Thymus (tissue), 11 donors: ENCODE measurements at regions not wholly inside any gene's neighbourhood (a gene's known extent, or its start where the extent isn't known, plus 50 kb on each side); places are given as distances from the start of the nearest gene placed in this dataset.

Experiments used
- DNase-seq, 9 donors: peaks; one replicate each; pipeline ENCODE4 v3.0.0-alpha.2; 2013; ENCODE audit warnings: low spot score in 9 of 9, low read depth in 6 of 9, missing footprints in 1 of 9
- H3K27ac ChIP-seq, 2 donors: one replicate each; pipeline ENCODE4 v1.5.1; 2013; ENCODE audit warnings: control low read depth in 1 of 2, low read depth in 1 of 2, low read length in 1 of 2, mild to moderate bottlenecking in 1 of 2, moderate library complexity in 1 of 2
- H3K27me3 ChIP-seq, 2 donors: one replicate each; pipeline ENCODE4 v1.5.1; 2013; ENCODE audit warnings: low read length in 1 of 2; ENCODE audit not compliant: control insufficient read depth in 2 of 2, insufficient read depth in 1 of 2
- H3K36me3 ChIP-seq, 2 donors: one replicate each; pipeline ENCODE4 v1.5.1; 2013; ENCODE audit warnings: low read length in 1 of 2, mild to moderate bottlenecking in 1 of 2, moderate library complexity in 1 of 2; ENCODE audit not compliant: control insufficient read depth in 2 of 2, insufficient read depth in 2 of 2
- H3K4me1 ChIP-seq, 2 donors: one replicate each; pipeline ENCODE4 v1.5.1; 2013; ENCODE audit warnings: low read length in 2 of 2; ENCODE audit not compliant: control insufficient read depth in 2 of 2, insufficient read depth in 2 of 2
- H3K4me3 ChIP-seq, 2 donors: one replicate each; pipeline ENCODE4 v1.5.1; 2013; ENCODE audit warnings: low read length in 2 of 2, control low read depth in 1 of 2, mild to moderate bottlenecking in 1 of 2
- H3K9me3 ChIP-seq, 2 donors: one replicate each; pipeline ENCODE4 v1.5.1; 2013; ENCODE audit warnings: low read length in 1 of 2, mild to moderate bottlenecking in 1 of 2; ENCODE audit not compliant: control insufficient read depth in 2 of 2, insufficient read depth in 1 of 2
- WGBS: extraction: QIAGEN DNeasy Blood & Tissue Kit; methylation state at CpG from one replicate; pipeline ENCODE4 v1.1.7; 2013; 5-methylcytosine and 5-hydroxymethylcytosine counted together
- donor health status: healthy.

GRCh38 chr2:35933031-35933430 is 422.5 kb upstream of the CRIM1 start:
- Histone ChIP-seq H3K9me3 (no peaks in the 10 kb centered on the region), H3K4me3 (no peak overlapping the region), H3K4me1 (no peaks in the 10 kb centered on the region), H3K36me3 (no peaks in the 10 kb centered on the region), H3K27me3 (no peaks in the 10 kb centered on the region), H3K27ac (no peak overlapping the region)
- DNase-seq, result no peak
- WGBS, result 82% methylated on average over 1 of the region's 1 CpG

GRCh38 chr2:35932276-35932963 is 423.2 kb upstream of the CRIM1 start:
- no peaks in the 10 kb centered on the region for H3K27me3 ChIP-seq
- H3K9me3 ChIP-seq, result no peaks in the 10 kb centered on the region
- H3K36me3 ChIP-seq, result no peaks in the 10 kb centered on the region
- no peak overlapping the region for H3K4me3 ChIP-seq
- DNase-seq, result no peak
- WGBS, result 96% methylated on average over 5 of the region's 5 CpGs
- no peak overlapping the region for H3K27ac ChIP-seq
- H3K4me1 ChIP-seq, result no peaks in the 10 kb centered on the region

- no peaks in the 10 kb centered on the region for H3K4me1 ChIP-seq
- H3K36me3 ChIP-seq, result no peaks in the 10 kb centered on the region
- no peak for DNase-seq
- H3K27me3 ChIP-seq, result no peaks in the 10 kb centered on the region
- H3K9me3 ChIP-seq, result no peaks in the 10 kb centered on the region
- 96% methylated on average over 4 of the region's 4 CpGs for WGBS
- no peak overlapping the region for H3K27ac ChIP-seq
- H3K4me3 ChIP-seq, result no peak overlapping the region
These were observed 424.0 kb upstream of the CRIM1 start for GRCh38 chr2:35931626-35932025.

GRCh38 chr2:35931115-35931514 is 424.5 kb upstream of the CRIM1 start:
- 85% methylated on average over 5 of the region's 5 CpGs for WGBS
- Histone ChIP-seq H3K4me1 (no peaks in the 10 kb centered on the region), H3K4me3 (no peak overlapping the region), H3K27me3 (no peaks in the 10 kb centered on the region), H3K36me3 (no peaks in the 10 kb centered on the region), H3K9me3 (no peaks in the 10 kb centered on the region), H3K27ac (no peak overlapping the region)
- DNase-seq, result no peak

GRCh38 chr2:35929551-35929950 is 426.0 kb upstream of the CRIM1 start:
- Histone ChIP-seq H3K27me3 (no peaks in the 10 kb centered on the region), H3K36me3 (no peaks in the 10 kb centered on the region), H3K4me3 (no peak overlapping the region), H3K27ac (no peak overlapping the region), H3K9me3 (no peaks in the 10 kb centered on the region), H3K4me1 (no peaks in the 10 kb centered on the region)
- no peak for DNase-seq
- 94% methylated on average over 2 of the region's 2 CpGs for WGBS

GRCh38 chr2:35920061-35920460 is 435.5 kb upstream of the CRIM1 start:
- Histone ChIP-seq H3K27ac (no peak overlapping the region), H3K9me3 (no peaks in the 10 kb centered on the region), H3K36me3 (no peaks in the 10 kb centered on the region), H3K4me1 (no peaks in the 10 kb centered on the region), H3K27me3 (no peaks in the 10 kb centered on the region), H3K4me3 (no peak overlapping the region)
- no peak for DNase-seq

- H3K36me3 ChIP-seq, result no peaks in the 10 kb centered on the region
- no peaks in the 10 kb centered on the region for H3K4me1 ChIP-seq
- H3K4me3 ChIP-seq, result no peak overlapping the region
- H3K27ac ChIP-seq, result no peak overlapping the region
- H3K27me3 ChIP-seq, result no peaks in the 10 kb centered on the region
- H3K9me3 ChIP-seq, result no peaks in the 10 kb centered on the region
- 91% methylated on average over 4 of the region's 4 CpGs for WGBS
- DNase-seq, result no peak
These were observed 440.3 kb upstream of the CRIM1 start for GRCh38 chr2:35915261-35915660.

GRCh38 chr2:35891936-35892335 is 463.6 kb upstream of the CRIM1 start:
- H3K9me3 ChIP-seq, result no peaks in the 10 kb centered on the region
- H3K27me3 ChIP-seq, result no peaks in the 10 kb centered on the region
- no peaks in the 10 kb centered on the region for H3K4me1 ChIP-seq
- no peak for DNase-seq
- 93% methylated on average over 2 of the region's 2 CpGs for WGBS
- no peaks in the 10 kb centered on the region for H3K36me3 ChIP-seq
- H3K27ac ChIP-seq, result no peak overlapping the region
- no peak overlapping the region for H3K4me3 ChIP-seq

- DNase-seq, result no peak
- Histone ChIP-seq H3K36me3 (no peaks in the 10 kb centered on the region), H3K27ac (no peak overlapping the region), H3K9me3 (no peaks in the 10 kb centered on the region), H3K27me3 (no peaks in the 10 kb centered on the region), H3K4me3 (no peak overlapping the region), H3K4me1 (no peaks in the 10 kb centered on the region)
These were observed 464.1 kb upstream of the CRIM1 start for GRCh38 chr2:35891528-35891927.

- 96% methylated on average over 7 of the region's 7 CpGs for WGBS
- no peak for DNase-seq
These were observed 468.4 kb upstream of the CRIM1 start for GRCh38 chr2:35887146-35887545.

More at GRCh38 chr2:35887146-35887545, 468.4 kb upstream of the CRIM1 start:
- no peaks in the 10 kb centered on the region for H3K9me3 ChIP-seq
- no peaks in the 10 kb centered on the region for H3K36me3 ChIP-seq
- no peaks in the 10 kb centered on the region for H3K27me3 ChIP-seq
- H3K4me1 ChIP-seq, result no peaks in the 10 kb centered on the region
- H3K4me3 ChIP-seq, result no peak overlapping the region
- no peak overlapping the region for H3K27ac ChIP-seq
